ENCODE measurements at regions not wholly inside any gene's neighbourhood (a gene's known extent, or its start where the extent isn't known, plus 50 kb on each side); places are given as distances from the start of the nearest gene placed in this dataset.

DNA sequence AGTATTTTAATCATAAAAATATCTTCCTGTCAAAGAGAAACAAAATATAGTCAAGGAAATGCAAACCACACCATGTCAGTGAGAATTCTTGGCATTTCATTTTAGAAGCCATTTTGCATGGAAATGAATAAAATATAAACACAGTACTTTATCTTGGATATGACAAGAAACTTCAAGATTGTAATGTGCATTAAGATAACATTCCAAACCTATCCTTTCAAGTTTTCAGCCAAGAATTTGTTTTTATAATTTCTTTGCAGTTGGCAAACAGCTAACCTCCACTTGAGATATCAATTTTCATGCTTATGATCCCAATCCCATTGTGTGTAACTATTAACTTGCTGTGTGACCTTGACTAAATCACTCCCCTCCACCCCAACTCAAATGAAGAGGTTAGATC, 59.3 kb upstream of the WT1 start:
- TF ChIP-seq, protein P1, sequence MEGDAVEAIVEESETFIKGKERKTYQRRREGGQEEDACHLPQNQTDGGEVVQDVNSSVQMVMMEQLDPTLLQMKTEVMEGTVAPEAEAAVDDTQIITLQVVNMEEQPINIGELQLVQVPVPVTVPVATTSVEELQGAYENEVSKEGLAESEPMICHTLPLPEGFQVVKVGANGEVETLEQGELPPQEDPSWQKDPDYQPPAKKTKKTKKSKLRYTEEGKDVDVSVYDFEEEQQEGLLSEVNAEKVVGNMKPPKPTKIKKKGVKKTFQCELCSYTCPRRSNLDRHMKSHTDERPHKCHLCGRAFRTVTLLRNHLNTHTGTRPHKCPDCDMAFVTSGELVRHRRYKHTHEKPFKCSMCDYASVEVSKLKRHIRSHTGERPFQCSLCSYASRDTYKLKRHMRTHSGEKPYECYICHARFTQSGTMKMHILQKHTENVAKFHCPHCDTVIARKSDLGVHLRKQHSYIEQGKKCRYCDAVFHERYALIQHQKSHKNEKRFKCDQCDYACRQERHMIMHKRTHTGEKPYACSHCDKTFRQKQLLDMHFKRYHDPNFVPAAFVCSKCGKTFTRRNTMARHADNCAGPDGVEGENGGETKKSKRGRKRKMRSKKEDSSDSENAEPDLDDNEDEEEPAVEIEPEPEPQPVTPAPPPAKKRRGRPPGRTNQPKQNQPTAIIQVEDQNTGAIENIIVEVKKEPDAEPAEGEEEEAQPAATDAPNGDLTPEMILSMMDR (IDR thresholded peaks at IDR 0.05), result no peak
- no peak for TF ChIP-seq POLR2A (IDR thresholded peaks at IDR 0.05)
